ENCODE measurements at regions not wholly inside any gene's neighbourhood (a gene's known extent, or its start where the extent isn't known, plus 50 kb on each side); places are given as distances from the start of the nearest gene placed in this dataset.

GRCh38 chr16:86248310-86248905, 261.9 kb upstream of the FOXF1 start:
- no peak overlapping the region for H3K27ac Mint-ChIP-seq
- no peaks in the 10 kb centered on the region for H3K4me1 ChIP-seq (ENCODE audit: insufficient read depth, low read length)
- ChIA-PET POLR2A (no interaction called here), CTCF (no interaction called here)
- H3K27me3 Mint-ChIP-seq = peaks cover 2 to 3% of the 10 kb centered on the region in 2 donors
- H3K27ac ChIP-seq (ENCODE audit: low read depth, low read length) = no peak overlapping the region
- no peaks in the 10 kb centered on the region for H3K36me3 ChIP-seq (ENCODE audit: insufficient read depth, low read length)
- no peaks in the 10 kb centered on the region for H3K36me3 Mint-ChIP-seq
- H3K4me3 ChIP-seq (ENCODE audit: low read length) = no peak overlapping the region
- no peak for DNase-seq
- no peaks in the 10 kb centered on the region for H3K9me3 ChIP-seq (ENCODE audit: low read length)
- H3K4me1 Mint-ChIP-seq = no peaks in the 10 kb centered on the region
- H3K9me3 Mint-ChIP-seq = peaks cover 0 to 2% (median 0%) of the 10 kb centered on the region in 5 donors
- no peaks in the 10 kb centered on the region for H3K27me3 ChIP-seq (ENCODE audit: insufficient read depth, low read length, poor library complexity, severe bottlenecking)
- no peak overlapping the region for H3K4me3 Mint-ChIP-seq

GRCh38 chr16:86249631-86250030, 260.7 kb upstream of the FOXF1 start:
- no peaks in the 10 kb centered on the region for H3K4me1 Mint-ChIP-seq
- DNase-seq = no peak
- H3K36me3 Mint-ChIP-seq = no peaks in the 10 kb centered on the region
- Histone ChIP-seq H3K27me3 (ENCODE audit: insufficient read depth, low read length, poor library complexity, severe bottlenecking) (no peaks in the 10 kb centered on the region), H3K9me3 (ENCODE audit: low read length) (no peaks in the 10 kb centered on the region), H3K27ac (ENCODE audit: low read depth, low read length) (no peak overlapping the region), H3K4me3 (ENCODE audit: low read length) (no peak overlapping the region), H3K4me1 (ENCODE audit: insufficient read depth, low read length) (no peaks in the 10 kb centered on the region), H3K36me3 (ENCODE audit: insufficient read depth, low read length) (no peaks in the 10 kb centered on the region)
- peaks cover 0 to 2% (median 0%) of the 10 kb centered on the region in 5 donors for H3K9me3 Mint-ChIP-seq
- peak overlapping the region in 1 of 8 donors; percentile 2 for H3K27ac Mint-ChIP-seq
- H3K27me3 Mint-ChIP-seq = peaks cover 0 to 3% of the 10 kb centered on the region in 2 donors
- ChIA-PET POLR2A (no interaction called here), CTCF (no interaction called here)
- no peak overlapping the region for H3K4me3 Mint-ChIP-seq

GRCh38 chr16:86251682-86252081, 258.6 kb upstream of the FOXF1 start:
- H3K9me3 ChIP-seq (ENCODE audit: low read length) = no peaks in the 10 kb centered on the region
- H3K27ac Mint-ChIP-seq = no peak overlapping the region
- H3K4me1 ChIP-seq (ENCODE audit: insufficient read depth, low read length) = no peaks in the 10 kb centered on the region
- H3K4me3 ChIP-seq (ENCODE audit: low read length) = no peak overlapping the region
- CTCF ChIA-PET = no interaction called here
- H3K27me3 ChIP-seq (ENCODE audit: insufficient read depth, low read length, poor library complexity, severe bottlenecking) = no peaks in the 10 kb centered on the region
- peaks cover 11 to 16% (median 13%) of the 10 kb centered on the region in 5 donors for H3K9me3 Mint-ChIP-seq
- H3K27me3 Mint-ChIP-seq = peaks cover 0 to 1% of the 10 kb centered on the region in 2 donors
- no peaks in the 10 kb centered on the region for H3K4me1 Mint-ChIP-seq
- no peaks in the 10 kb centered on the region for H3K36me3 Mint-ChIP-seq
- POLR2A ChIA-PET = no interaction called here
- no peak for DNase-seq
- H3K36me3 ChIP-seq (ENCODE audit: insufficient read depth, low read length) = no peaks in the 10 kb centered on the region
- no peak overlapping the region for H3K27ac ChIP-seq (ENCODE audit: low read depth, low read length)
- H3K4me3 Mint-ChIP-seq = no peak overlapping the region

GRCh38 chr16:86252596-86252995, 257.7 kb upstream of the FOXF1 start:
- Histone ChIP-seq H3K27ac (ENCODE audit: low read depth, low read length) (no peak overlapping the region), H3K36me3 (ENCODE audit: insufficient read depth, low read length) (no peaks in the 10 kb centered on the region), H3K4me3 (ENCODE audit: low read length) (no peak overlapping the region), H3K27me3 (ENCODE audit: insufficient read depth, low read length, poor library complexity, severe bottlenecking) (no peaks in the 10 kb centered on the region), H3K4me1 (ENCODE audit: insufficient read depth, low read length) (no peaks in the 10 kb centered on the region), H3K9me3 (ENCODE audit: low read length) (no peaks in the 10 kb centered on the region)
- POLR2A ChIA-PET = no interaction called here
- Mint-ChIP-seq H3K36me3 (no peaks in the 10 kb centered on the region), H3K9me3 (peaks cover 11 to 16% (median 13%) of the 10 kb centered on the region in 5 donors), H3K4me3 (no peak overlapping the region), H3K27ac (peak overlapping the region in 1 of 8 donors; percentile 11), H3K4me1 (no peaks in the 10 kb centered on the region), H3K27me3 (peaks cover 0 to 9% of the 10 kb centered on the region in 2 donors)
- no peak for DNase-seq
- CTCF ChIA-PET = no interaction called here

GRCh38 chr16:86255966-86256365, 254.4 kb upstream of the FOXF1 start:
- no peaks in the 10 kb centered on the region for H3K27me3 ChIP-seq (ENCODE audit: insufficient read depth, low read length, poor library complexity, severe bottlenecking)
- no peaks in the 10 kb centered on the region for H3K36me3 ChIP-seq (ENCODE audit: insufficient read depth, low read length)
- H3K36me3 Mint-ChIP-seq = no peaks in the 10 kb centered on the region
- H3K9me3 Mint-ChIP-seq = peaks cover 11 to 19% (median 13%) of the 10 kb centered on the region in 5 donors
- no peak overlapping the region for H3K4me3 Mint-ChIP-seq
- H3K4me3 ChIP-seq (ENCODE audit: low read length) = no peak overlapping the region
- no peaks in the 10 kb centered on the region for H3K4me1 Mint-ChIP-seq
- no peaks in the 10 kb centered on the region for H3K9me3 ChIP-seq (ENCODE audit: low read length)
- H3K27ac ChIP-seq (ENCODE audit: low read depth, low read length) = no peak overlapping the region
- DNase-seq = no peak
- CTCF ChIA-PET = no interaction called here
- POLR2A ChIA-PET = no interaction called here
- H3K4me1 ChIP-seq (ENCODE audit: insufficient read depth, low read length) = no peaks in the 10 kb centered on the region
- H3K27ac Mint-ChIP-seq = no peak overlapping the region
- H3K27me3 Mint-ChIP-seq = peaks cover 10 to 18% of the 10 kb centered on the region in 2 donors

GRCh38 chr16:86256995-86257394, 253.3 kb upstream of the FOXF1 start:
- Mint-ChIP-seq H3K36me3 (no peaks in the 10 kb centered on the region), H3K27me3 (peaks cover 11 to 22% of the 10 kb centered on the region in 2 donors), H3K4me3 (peak overlapping the region in 1 of 7 donors; percentile 20), H3K4me1 (no peaks in the 10 kb centered on the region), H3K9me3 (peaks cover 14 to 22% (median 16%) of the 10 kb centered on the region in 5 donors), H3K27ac (no peak overlapping the region)
- no peak for DNase-seq
- ChIA-PET CTCF (no interaction called here), POLR2A (no interaction called here)
- Histone ChIP-seq H3K27me3 (ENCODE audit: insufficient read depth, low read length, poor library complexity, severe bottlenecking) (no peaks in the 10 kb centered on the region), H3K4me3 (ENCODE audit: low read length) (no peak overlapping the region), H3K27ac (ENCODE audit: low read depth, low read length) (no peak overlapping the region), H3K4me1 (ENCODE audit: insufficient read depth, low read length) (no peaks in the 10 kb centered on the region), H3K36me3 (ENCODE audit: insufficient read depth, low read length) (no peaks in the 10 kb centered on the region), H3K9me3 (ENCODE audit: low read length) (no peaks in the 10 kb centered on the region)

GRCh38 chr16:86257546-86257945, 252.8 kb upstream of the FOXF1 start:
- ChIA-PET POLR2A (no interaction called here), CTCF (no interaction called here)
- Histone ChIP-seq H3K4me1 (ENCODE audit: insufficient read depth, low read length) (no peaks in the 10 kb centered on the region), H3K36me3 (ENCODE audit: insufficient read depth, low read length) (no peaks in the 10 kb centered on the region), H3K27me3 (ENCODE audit: insufficient read depth, low read length, poor library complexity, severe bottlenecking) (no peaks in the 10 kb centered on the region), H3K27ac (ENCODE audit: low read depth, low read length) (no peak overlapping the region), H3K9me3 (ENCODE audit: low read length) (no peaks in the 10 kb centered on the region), H3K4me3 (ENCODE audit: low read length) (no peak overlapping the region)
- Mint-ChIP-seq H3K36me3 (no peaks in the 10 kb centered on the region), H3K4me3 (no peak overlapping the region), H3K4me1 (no peaks in the 10 kb centered on the region), H3K9me3 (peaks cover 14 to 23% (median 16%) of the 10 kb centered on the region in 5 donors), H3K27me3 (peaks cover 11 to 22% of the 10 kb centered on the region in 2 donors), H3K27ac (no peak overlapping the region)
- DNase-seq = no peak

GRCh38 chr16:86258713-86259112, 251.6 kb upstream of the FOXF1 start:
- no peak overlapping the region for H3K4me3 Mint-ChIP-seq
- H3K27me3 Mint-ChIP-seq = peaks cover 11 to 22% of the 10 kb centered on the region in 2 donors
- H3K27ac ChIP-seq (ENCODE audit: low read depth, low read length) = no peak overlapping the region
- H3K36me3 Mint-ChIP-seq = no peaks in the 10 kb centered on the region
- no peaks in the 10 kb centered on the region for H3K9me3 ChIP-seq (ENCODE audit: low read length)
- CTCF ChIA-PET = no interaction called here
- no peaks in the 10 kb centered on the region for H3K27me3 ChIP-seq (ENCODE audit: insufficient read depth, low read length, poor library complexity, severe bottlenecking)
- H3K4me1 ChIP-seq (ENCODE audit: insufficient read depth, low read length) = no peaks in the 10 kb centered on the region
- no peaks in the 10 kb centered on the region for H3K4me1 Mint-ChIP-seq
- H3K4me3 ChIP-seq (ENCODE audit: low read length) = no peak overlapping the region
- H3K9me3 Mint-ChIP-seq = peaks cover 14 to 23% (median 16%) of the 10 kb centered on the region in 5 donors
- POLR2A ChIA-PET = no interaction called here
- no peaks in the 10 kb centered on the region for H3K36me3 ChIP-seq (ENCODE audit: insufficient read depth, low read length)
- no peak overlapping the region for H3K27ac Mint-ChIP-seq
- no peak for DNase-seq
